Activated T-cell treated with anti-CD3 and anti-CD28 coated beads, Interleukin-2, amount 50 U/mL, for 48 hours (primary cell): ENCODE measurements at regions not wholly inside any gene's neighbourhood (a gene's known extent, or its start where the extent isn't known, plus 50 kb on each side); places are given as distances from the start of the nearest gene placed in this dataset.
"Not testable (repeated sequence)": the region's sequence is repeated elsewhere in the genome, so short reads cannot be mapped to it uniquely, and the experiment has no call there.

ENCODE experiments used
- DNase-seq, 2 experiments: peaks; one replicate each; pipeline ENCODE4 v3.0.0-alpha.2; 2020

DNA sequence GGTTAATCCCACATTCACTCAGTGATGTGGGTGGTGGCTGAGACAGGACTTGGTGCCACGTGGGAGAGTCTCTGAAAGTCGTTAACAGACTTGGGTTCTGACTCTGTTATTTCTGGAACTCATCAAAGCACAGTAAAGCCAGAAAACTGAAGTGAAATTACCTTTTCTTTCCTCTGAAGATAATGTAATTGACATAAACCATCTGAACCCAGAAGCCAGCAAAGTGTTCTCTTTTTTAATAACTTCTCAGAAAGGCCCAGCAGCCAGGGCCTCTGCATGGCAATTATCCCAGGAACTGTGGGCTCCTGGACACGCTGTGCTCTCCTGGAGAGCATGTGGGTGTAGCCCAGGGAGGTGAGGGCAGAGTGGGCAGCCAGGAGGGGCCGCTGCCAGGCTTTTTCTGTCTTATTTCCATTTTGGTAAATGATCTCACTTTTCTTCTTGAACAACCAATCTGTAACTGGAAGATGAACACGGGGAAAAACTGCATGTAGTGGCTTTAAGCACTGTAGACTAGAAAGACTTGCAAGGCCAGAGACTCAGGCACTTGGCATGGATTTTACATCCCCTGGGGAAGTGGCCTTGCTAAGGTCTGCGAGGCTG lies 444.1 kb upstream of the TMEM132C start:
- DNase-seq: no peak

DNA sequence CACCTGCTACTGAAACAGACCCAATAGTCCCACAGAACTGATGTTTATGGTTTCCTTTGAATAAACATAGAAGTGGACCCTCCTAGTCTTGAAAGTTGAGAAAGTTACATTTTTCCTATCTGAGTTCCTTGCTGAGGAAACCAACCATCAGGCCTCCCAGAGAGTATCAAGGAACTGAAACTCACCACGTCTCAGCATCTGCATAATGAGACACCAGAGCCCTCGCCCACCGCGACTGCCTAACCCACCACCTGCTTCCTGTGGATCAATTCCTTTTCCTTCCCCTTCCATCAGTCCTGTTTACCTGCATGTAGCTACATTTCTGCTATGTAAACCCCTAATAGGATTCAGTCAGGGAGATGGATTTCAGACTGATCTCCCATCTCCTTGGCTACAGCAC lies 443.2 kb upstream of the TMEM132C start:
- DNase-seq: no peak

DNA sequence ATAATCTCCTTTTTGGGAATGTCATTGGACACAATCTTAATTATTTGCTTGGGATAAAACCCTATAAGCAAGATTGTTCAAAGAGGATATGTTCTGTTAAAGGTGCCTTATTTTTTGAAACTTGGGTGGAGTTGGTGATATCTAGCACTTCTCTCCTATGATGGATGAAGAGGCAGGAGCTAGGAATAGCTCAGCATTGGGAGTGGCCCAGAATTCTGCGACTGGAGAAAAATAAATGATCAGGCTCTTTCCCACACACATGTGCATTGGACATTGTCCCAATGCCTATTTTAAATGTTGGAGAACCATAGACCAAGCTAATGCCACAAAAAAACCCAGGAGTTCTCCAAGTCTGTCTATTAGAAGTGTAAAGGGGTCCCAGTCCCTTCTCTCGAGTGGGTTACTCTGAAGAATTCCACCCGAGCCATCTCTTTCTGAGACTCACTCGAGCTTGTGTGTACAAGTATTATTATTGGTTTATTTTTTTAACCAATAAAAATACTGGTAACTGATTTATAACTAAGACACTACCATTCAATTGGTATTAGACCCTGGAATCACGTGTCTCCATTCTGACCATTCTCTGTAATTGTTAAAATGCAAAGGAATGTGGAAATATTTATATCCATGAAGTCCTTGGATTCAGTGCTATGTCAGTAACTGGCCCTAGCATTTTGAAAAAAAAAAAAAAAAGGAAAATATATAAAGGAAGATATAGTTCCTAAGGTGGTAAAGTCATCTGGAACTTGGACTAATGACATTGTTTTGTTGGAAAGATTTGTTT lies 437.5 kb upstream of the TMEM132C start:
- DNase-seq: no peak

- no peak for DNase-seq
These were observed 436.9 kb upstream of the TMEM132C start for GRCh38 chr12:127830065-127830460.

DNA sequence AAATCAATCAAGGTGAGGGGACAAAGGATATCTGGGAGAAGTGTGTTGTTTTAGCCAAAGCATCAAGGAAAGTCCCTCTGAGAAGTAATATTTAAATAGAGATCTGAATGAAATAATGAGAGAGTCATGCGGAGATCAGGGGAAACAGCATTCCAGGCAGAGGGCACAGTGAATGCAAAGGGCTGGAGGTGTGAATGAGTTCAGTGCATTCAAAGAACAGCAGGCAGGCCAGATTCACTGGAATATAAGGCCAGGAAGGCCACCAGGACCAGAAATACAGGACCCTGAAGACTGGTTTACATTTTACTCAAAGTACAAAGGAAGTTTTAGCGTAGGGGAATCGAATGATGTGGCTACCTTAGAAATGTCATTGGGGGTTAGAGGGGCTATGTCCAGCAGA lies 436.2 kb upstream of the TMEM132C start:
- no peak for DNase-seq

GRCh38 chr12:127832172-127832571 lies 434.8 kb upstream of the TMEM132C start:
- no peak for DNase-seq

- not testable (repeated sequence) for DNase-seq
These were observed 430.2 kb upstream of the TMEM132C start for GRCh38 chr12:127836802-127837201.

DNA sequence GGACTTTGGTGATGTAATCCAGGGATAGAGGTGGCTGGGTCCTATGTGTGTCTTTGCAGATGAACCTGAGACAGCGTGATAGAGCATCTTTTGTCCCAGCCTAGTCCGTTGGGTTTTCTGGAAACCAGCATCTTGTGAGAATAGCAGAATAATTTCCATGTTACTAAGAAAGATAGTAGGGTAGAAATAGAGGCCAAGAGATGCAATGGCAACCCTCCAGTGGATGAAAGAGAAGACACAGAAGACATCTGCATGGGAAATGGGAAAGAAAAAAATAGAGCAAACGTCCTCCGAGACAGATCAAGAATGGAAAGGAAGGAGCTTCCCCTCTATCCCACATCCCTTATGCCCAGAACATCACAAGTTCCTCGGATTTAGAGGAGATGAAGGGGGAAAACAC lies 409.3 kb upstream of the TMEM132C start:
- DNase-seq: no peak

DNA sequence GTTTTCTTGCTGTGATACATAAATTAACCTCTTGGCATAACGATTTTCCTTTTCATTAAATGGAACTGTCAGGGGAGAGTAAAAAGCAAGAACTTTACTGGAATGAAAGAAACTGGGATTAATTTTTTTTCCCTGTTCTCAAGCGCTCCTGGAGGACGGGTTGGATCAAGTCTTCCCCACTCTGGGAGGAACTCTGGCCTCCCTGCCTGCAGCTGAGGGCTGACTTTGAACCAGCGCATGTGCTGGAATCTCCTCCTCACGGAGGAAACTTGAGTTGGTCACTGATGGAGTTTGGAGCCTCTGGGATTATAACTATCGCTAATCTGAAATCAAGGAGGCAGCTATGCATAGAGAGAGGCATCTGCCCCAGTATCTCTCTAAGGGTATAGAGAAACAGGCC lies 406.4 kb upstream of the TMEM132C start:
- DNase-seq: no peak

- DNase-seq: no peak
These were observed 405.6 kb upstream of the TMEM132C start for GRCh38 chr12:127861406-127861805.

DNA sequence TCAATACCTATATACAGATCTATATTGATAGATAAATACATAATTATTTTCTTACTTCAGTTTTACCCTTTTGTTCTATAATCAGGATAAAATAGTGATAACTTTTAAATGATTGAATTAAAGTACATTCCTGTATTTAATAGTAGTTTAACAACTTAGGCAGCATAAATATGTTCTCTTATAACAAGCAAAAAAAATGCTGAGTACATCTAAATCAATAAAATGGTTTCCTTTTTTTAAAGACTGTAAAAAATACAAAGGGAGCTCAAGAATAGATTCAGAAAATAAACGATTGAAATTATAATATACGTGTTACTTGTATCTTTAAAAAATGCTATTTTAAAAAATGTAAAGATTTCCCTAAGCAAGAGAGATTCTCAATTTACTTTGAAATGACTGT lies 393.7 kb upstream of the TMEM132C start:
- DNase-seq: no peak

GRCh38 chr12:127881371-127882140 lies 385.4 kb upstream of the TMEM132C start:
- DNase-seq: no peak

- DNase-seq: no peak
These were observed 384.0 kb upstream of the TMEM132C start for GRCh38 chr12:127883013-127883412.

DNA sequence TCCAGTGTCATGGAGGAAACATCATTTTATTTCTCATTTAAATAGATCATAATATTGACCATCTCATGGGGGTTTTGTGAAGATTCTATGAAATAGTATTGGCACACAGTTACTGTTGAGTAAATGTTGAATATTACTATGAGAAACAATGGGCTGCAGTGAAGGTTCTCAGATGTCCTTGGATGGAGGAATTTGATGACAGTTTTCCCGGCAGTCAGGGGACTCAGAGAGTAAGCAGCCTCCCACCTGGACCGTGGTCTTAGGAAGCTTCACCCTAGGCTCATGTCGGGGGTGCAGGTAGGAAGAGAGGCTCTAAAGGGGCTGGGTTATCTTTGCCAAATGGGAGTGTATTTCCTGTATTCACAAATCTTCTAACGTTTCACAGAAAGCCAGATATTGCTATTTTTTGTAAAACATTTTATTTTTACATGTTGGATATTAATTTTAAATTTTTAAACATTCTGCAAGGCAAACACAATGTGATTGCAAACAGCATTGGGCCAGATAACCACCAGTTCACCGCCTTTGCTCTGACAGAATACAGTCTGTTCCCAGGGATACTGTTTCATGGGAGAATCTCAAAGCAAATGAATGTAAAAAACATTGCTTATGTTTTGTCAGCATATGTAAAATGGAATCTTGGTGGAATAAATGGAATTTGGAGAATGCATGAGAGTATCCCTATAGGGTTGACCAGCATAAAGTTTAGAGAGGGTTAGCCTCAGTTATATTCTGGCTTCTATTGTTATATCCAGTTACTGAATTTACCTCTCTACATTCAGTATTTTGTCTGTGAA lies 380.8 kb upstream of the TMEM132C start:
- DNase-seq: no peak

DNA sequence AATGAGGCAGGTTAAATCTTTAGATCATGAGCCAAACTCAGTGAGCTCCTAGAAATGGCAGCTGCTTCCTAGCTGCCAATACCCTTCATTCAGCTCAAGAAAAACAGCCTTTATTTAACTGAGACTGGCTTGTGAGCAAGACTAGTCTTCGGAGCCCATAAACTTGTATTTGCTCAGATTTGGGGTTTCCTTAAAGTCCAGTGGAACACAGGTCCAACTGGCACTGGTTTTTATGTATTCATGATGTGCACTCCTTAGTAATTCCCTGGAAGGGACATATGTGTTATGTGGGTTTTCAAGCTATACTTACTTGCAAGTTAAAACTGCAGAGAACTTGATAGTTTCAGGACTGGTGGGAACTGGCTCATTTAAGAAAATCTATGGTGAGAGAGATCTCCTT lies 380.1 kb upstream of the TMEM132C start:
- DNase-seq: no peak

- no peak for DNase-seq
These were observed 377.8 kb upstream of the TMEM132C start for GRCh38 chr12:127888943-127889719.

DNA sequence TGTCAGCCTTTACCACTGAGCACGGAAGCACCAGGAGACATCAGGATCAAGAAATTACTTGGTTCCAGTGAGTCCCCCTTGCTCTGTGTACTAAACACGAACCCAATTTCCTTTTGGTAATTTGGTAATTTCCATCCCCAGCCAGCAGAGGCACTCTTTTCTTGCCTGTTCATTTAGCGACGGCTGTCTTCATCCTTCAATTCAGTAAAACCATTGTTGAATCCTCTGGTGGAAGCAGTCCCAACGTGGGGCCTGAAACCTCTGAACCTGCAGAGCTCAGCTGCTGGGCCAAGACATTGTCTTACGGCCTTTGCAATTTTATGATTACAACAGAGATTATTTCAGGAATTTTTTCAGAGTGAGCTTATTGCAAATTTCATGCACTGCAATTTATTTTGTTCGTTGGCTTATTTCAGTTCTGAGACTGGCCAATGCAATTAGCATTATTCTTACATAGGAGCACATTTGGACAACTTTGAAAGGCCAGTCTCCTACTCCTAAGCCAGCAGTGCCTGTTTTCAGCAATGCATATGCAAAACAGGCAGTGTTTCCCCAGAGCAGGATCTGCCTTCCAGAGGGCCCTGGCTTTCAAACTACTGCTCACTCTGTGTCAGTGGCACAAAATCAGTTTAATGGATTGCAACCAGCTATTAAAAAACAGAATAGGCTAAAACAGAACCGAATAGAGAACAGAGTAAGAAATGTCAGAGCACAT lies 372.9 kb upstream of the TMEM132C start:
- no peak for DNase-seq

GRCh38 chr12:127896661-127897060 lies 370.3 kb upstream of the TMEM132C start:
- no peak for DNase-seq

- DNase-seq: no peak
These were observed 368.4 kb upstream of the TMEM132C start for GRCh38 chr12:127898616-127899015.

- no peak for DNase-seq
These were observed 367.0 kb upstream of the TMEM132C start for GRCh38 chr12:127899971-127900370.

DNA sequence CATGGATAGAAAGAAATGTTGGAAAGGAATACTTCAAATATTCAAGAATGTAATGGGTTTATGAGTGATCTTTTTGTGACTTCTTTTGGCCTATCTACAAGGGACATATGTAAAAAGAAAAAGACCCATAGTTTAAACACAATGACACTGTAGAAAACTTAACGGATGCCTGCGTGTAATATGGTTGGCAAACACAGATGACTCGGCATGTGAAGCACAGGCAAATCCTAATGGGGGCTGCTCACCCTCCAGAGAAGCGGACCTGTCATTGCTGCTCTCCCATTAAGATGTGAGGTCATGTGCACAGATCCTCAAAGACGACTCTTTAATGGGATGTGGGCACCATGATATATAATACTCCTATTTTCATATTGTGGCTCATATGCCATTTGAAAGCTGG lies 366.6 kb upstream of the TMEM132C start:
- DNase-seq: no peak

DNA sequence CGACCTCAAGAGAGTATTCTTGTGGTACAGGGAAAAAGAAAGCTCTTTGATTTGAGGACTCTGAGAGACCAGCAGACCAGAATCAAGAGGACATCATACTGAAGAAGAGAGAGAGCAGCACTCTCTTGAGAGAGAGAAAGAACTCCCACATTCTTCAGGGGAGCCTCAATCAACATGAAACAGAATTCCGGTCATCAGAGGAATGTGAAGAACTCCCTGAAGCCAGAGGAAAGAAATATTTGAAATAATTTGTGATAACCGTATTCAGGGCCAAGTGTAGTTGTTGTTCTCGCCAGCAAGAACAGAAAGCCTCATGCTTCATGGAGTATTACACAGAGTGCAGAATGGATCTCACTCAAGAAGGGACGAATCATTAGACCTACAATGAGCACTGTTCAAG lies 363.8 kb upstream of the TMEM132C start:
- DNase-seq: no peak
